Kidney tubule cell (primary cell): ENCODE measurements at regions not wholly inside any gene's neighbourhood (a gene's known extent, or its start where the extent isn't known, plus 50 kb on each side); places are given as distances from the start of the nearest gene placed in this dataset.

Experiments
- DNase-seq: peaks from one replicate; pipeline ENCODE4 v3.0.0-alpha.2; 2018; ENCODE audit warnings: low spot score

DNA sequence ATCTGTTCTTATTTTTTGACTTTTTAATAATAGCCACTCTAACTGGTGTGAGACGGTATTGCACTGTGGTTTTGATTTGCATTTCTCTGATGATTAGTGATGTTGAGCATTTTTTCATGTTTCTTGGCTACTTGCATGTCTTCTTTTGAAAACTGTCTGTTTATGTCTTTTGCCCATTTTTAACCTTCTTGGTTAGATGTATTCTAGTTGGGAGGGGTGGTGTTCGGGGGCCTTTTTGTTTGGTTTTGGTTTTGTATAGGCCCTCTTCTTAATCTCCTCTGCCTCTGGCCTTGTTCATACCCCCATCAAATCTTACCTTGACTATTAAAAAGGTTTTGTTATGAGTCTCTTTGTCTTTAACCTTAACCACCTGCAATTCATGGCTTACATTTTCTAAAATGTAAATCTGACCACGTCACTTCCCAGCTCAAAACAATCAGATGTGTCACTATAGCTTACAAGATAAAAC lies 107.8 kb upstream of the NR4A3 start:
- DNase-seq = no peak

DNA sequence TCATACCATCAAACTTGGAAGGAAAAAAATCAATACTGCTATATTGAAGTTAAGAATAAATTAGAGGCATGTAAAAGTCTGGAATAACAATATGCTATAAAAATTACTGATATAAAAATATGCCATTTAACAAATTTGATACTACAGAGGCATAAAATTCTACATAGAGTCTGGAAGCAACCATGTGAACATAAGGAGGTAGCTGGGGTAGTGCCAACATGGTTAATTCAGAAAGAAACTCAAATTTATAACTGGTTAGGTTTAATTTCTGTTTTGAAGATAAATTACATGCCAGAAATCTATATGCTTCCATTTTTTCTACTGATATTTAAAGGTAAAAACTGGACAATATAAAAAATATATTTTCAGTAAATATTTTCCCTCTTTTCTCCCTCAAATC lies 103.1 kb upstream of the NR4A3 start:
- no peak for DNase-seq

DNA sequence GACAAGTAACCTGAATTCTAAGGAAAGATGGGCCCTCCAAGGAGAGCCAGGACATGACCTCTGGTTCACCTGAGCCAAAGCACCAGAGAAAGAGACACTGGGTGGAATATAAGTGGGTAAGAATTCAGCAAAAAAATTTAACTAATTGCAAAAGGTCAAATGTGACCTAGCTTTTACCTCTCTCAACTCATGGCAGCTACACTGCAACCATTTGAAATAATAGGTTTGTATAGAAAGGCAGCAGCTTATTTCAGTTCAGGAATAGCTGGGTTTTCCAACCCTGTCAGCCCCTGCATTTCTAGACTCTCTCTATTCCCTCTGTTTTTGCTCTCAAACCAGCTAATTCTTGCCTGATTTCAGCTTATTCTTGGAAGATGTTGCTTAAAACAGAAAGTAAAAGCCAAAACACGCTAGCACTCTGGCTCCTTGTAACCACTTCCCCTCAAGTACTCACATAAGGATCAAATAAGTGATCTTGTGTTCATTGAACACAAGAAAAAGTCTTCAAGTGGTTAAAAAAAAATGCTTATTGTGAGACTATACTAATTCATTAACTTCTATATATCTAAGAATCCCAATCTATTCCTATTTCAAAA lies 101.1 kb upstream of the NR4A3 start:
- DNase-seq = no peak

DNA sequence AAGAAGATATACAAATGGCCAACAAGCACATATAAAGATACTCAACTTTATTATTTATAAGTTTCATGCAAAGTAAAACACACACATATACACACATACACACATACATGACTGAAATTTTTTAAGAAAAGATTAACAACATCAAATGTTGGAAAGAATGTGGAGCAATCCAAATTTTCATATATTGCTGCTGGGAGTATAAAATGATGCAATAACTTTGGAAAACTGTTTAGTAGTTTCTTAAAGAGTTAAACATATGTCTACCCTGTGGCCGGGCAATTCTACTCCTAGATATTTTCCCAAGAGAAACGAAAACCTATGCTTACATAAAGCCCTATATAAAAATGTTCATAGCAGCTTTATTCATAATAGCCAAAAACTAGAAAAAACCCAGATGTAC lies 99.8 kb upstream of the NR4A3 start:
- DNase-seq = no peak

DNA sequence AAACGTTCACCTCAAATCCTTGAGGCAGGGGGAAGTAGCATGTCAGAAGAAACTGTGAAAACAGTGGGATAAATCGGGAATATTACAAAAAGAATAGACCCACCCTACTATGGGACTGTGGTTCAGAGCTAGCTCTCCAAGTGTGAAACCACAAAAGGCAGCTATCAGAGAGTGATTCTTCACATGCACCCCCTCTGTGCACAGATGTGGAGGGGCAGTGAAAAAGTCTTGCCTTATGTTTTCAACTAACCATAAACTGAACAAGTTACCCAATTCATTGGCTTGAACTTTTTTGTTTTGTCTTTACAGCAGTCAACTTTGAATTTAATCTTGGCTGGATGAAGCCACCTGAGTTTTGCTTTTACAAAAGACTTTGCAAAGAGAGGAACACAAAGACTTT lies 98.8 kb upstream of the NR4A3 start:
- no peak for DNase-seq

DNA sequence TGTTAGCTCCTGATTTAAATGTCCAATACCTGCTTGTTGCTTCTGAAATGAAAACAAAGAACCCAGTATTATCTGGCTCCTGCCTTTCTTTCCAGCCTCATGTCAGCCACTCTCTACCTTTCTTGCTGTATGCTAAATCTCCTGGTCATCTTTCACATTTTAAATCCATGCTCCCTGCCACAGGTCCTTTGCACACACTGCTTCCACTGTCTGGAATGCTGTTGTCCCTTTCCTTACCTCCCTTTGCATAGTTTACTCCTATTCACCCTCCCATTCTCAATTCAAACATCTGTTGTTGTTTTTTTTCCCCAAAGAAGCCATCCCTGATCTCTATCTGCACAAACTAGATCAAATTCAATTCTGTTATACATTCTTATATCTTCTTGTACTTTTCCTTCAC lies 97.0 kb upstream of the NR4A3 start:
- DNase-seq = no peak

DNA sequence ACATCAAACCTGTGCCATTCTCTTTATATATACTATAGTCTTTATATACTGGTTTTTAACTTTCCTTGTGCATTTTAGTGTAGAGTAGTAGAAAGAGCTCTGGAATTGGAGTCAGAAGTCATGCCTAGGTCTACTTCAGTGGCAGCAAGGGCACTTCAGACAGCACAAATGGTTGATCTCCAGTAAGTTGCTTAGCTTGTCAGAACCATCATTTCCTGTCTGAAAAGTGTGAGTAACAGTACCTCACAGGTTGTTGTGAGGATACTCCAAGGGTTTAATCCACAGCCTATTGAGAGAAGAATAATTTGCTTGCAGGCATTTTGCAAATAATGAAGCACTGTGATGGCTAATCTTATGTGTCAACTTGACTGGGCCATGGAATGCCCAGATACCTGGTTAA lies 95.8 kb upstream of the NR4A3 start:
- peak; percentile 13 for DNase-seq

DNA sequence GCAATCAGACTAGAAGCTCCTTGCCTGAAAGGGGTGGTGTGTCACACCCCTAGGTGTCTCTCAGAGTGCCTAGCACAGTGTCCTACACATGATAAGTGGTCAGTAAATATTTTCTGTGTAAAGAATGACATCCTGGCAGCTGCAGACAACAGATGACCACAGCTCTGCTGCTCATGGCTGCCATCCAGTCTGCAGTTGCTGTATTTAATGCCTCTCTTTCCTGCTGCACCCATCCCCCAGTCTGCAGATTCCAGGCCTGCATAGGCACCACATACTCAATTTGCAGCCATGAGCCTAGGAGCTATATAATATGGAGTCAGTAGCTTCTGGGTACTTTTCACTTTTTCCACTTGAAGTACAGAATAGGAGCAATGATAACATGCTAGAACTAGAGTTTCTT lies 94.9 kb upstream of the NR4A3 start:
- no peak for DNase-seq

DNA sequence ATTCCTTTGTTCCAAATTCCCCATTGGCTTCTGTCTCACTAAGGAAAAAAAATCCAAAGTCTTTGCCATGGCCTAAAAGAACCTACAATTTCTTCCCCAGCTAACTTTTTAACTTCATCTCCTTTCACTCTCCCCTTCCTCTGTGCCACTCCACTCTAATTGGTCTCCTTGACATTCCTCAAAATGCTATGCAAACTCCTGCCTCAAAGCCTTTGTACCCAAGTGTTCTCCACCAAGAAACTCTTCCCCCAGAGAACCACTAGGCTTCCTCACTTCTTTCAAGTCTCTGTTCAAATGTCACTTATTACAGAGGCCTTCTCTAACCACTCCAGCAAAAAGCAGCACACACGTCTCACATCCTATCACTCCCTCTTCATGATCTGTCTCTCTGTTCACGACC lies 91.6 kb upstream of the NR4A3 start:
- DNase-seq = no peak

DNA sequence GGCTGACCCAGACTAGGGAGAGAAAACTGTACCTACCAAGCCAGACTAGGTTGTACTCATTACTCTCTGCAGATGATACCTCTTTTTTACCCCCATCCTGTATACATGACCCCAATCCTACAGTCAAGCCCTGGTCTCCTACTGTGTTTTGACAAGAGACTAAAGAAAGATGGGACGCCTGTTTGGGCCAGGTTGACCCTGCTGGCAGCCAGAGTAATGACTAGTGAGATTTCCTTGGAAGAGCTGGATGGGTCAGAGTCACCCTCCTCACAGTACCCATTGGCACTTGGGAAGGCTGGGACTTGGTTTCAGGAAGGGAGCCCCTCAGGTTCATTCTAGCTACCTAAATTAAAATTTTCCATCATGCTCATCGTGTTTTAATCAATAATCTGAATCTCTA lies 89.7 kb upstream of the NR4A3 start:
- no peak for DNase-seq

DNA sequence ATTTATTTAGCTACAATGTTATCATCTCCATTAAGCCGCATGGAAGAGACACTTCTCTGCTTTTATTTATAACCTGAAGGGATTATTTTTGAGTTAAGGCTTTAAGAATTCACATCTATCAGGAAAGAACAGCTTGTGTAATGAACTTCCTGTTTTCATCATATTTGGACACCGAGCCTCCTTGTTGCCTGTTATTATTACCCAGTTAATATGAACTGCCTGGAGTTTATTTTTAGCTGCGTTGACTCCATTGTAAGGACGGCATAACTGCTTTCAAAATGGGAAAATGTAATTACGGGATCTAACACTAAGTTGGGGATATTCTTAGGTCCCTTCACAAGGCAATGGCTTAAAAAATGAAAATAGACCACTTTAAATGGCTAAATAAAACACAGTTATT lies 89.0 kb upstream of the NR4A3 start:
- no peak for DNase-seq

DNA sequence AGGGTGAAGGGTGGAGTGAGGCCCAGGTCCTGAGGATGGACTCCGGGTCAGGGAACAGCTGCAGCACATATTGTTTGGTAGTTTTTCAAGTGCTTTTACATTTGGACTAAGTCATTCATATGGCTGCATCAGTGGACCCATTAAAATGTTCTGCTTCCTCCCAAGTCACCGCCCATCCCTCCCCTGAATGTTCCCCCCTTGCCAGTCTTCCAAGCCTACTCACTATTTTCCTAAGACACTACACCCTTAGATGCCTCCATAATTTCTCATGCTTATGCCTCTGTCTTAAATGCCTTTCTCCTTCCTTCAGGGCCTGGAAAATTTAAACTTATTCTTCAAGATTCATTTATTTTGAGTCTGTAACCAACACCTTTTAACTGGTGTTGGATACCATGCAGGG lies 86.6 kb upstream of the NR4A3 start:
- no peak for DNase-seq

DNA sequence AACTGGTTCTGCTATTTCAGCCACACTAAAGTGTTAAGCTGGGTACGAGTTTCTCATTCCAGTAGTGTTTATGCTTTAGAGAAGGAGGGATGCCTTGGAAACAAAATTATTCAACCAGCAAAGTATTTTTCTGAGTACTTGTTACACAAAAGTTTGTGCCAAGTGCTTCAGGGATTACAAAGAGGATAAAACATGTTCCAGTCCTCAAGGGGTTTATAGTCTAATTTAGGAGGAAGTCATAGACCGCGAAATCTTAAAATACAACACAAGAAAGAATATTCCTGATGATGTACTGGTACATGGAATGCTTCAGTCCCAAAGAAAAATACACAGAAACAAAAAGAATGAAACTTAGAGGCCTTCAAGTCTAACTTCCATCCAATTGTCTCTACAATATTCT lies 85.4 kb upstream of the NR4A3 start:
- DNase-seq = no peak

DNA sequence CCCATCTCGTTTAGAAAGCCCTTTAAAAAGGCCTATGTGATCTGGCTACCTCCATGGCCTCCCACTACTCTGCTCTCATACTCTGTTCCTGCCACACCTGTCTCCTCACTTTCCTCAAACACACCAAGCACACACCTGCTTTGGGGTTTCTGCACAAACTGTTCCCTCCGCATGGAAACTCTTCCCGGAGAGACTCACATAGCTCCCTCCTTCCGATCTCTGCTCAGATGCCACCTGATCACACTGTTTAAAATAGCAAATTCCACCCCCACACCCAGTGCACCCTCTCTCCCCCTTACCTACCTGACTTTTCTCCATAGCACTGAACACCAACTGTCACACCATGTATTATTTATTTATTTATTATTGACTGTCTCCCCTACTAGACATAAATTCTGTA lies 84.0 kb upstream of the NR4A3 start:
- DNase-seq = no peak

DNA sequence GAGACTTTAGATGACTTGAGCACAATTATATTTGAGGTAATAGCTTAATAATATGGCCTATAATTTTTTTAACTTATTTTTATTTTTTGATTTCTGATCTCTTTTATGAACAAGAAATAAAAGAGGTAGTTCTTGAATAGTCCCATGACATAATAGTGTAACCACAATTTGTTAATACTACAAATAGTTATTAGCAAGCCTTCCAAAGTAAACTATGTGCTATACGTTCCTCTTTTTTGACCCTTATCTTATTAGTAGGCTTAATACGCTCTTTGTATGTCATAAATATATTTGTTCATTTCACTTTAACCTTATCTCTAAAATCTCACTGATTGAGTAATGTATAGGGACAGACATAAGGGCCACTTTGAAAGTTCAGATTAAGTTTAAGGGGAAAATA lies 78.7 kb upstream of the NR4A3 start:
- no peak for DNase-seq

DNA sequence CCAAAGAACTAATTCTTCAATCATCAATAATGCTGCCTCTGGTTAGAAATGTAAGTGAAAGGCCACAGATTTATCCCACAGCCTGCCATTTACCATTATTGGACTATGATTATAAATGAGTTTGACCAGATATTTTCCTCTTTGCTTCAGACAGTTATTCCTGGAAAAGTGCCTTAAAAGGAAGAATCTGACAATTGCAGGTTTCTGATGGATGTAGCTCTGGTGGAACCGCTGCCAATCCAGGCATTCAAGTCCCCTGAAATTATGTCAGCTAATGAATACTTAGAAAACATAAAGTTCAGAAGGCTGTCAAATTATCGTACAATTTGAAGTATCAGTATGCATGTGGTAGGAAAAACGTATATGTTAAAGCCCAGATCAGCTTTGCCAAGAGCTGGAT lies 78.2 kb upstream of the NR4A3 start:
- no peak for DNase-seq

DNA sequence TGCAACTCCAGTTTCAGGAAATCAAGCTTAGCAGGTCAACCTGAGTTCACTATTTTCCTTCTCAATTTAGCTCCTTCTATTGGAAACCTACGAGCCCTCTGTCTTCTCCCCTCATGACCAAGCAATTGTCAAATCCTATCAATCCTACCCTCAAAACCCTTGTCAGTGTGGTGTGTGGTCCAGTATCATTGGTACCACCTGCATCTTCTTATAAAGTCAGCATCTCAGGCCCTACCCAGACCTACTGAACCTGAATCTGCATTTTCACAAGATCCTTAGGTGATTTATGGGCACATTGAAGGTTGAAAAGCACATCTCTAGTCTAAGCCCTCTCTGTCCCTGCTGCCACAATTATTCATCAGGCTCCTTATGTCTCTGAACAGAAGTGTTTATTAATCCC lies 77.6 kb upstream of the NR4A3 start:
- no peak for DNase-seq

DNA sequence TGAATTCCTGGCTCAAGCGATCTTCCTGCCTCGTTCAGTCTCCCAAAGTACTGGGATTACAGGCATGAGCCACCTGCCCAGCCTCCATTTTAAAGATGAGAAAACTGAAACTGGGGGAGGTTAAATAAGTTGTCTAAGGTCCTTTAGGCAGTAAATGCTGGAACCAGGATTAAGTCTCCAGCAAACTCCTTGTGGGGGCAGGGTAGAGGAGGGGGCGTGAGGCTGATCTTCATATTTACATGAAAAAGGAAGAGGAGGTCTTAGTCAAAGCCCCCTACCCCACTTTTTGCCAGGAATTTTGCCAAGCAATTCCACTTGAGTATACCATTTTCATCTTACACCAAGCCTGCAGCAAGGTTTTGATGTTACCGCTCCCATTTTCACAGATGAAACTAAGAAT lies 76.6 kb upstream of the NR4A3 start:
- DNase-seq = no peak

DNA sequence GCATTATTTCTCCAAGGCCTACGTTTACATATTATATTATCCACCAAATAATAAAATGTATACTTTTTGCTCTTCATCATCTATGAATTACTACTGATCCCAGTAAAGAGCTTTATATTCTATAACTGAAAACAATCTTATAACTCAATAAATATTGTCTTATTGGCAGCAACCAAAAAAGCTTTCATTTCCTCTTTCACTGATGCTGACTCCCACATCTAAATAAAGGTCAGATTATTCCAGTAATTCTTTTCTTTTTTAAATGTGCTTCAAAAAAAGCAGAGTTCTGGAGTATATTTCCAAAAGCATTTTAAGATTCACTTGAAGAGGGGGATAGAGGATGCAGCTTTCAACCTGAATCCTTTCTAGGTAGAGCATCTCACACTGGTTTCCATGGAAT lies 75.3 kb upstream of the NR4A3 start:
- no peak for DNase-seq

DNA sequence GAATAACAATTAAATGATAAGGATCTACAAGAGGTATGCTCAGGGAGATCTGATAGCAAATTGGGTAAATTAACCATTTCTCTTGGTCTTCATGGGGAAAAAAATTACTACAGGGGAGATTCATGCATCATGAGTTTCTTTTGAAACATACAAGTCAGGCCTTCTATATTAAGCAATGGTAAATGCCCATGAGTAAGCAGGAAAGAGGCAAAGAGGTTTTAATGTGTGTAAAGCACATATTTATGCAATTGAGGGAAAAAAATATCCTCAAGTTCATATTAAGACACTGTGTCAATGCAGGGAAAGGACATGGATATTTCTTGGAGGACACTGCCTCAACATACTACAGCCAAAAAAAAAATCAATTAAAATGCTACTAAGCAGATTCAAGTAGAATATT lies 73.4 kb upstream of the NR4A3 start:
- peak; percentile 23 for DNase-seq

DNA sequence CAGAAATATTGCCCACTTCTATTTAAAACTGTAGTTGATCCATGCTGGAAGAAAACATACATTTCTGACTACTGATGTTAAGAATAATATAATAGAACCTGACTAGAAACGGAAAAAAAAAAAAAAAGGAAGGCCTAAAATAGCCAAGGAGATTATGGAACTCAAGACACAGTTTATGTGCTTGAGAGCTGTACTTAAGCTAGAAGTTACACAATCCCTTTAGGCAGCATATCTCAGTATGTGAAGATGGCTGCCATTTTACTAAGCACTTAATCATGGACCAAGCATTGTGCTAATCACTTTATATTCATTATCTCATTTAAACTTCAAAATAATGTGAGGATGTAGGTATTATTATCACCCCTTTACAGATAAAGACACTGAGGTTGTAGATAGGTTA lies 73.0 kb upstream of the NR4A3 start:
- DNase-seq = no peak

DNA sequence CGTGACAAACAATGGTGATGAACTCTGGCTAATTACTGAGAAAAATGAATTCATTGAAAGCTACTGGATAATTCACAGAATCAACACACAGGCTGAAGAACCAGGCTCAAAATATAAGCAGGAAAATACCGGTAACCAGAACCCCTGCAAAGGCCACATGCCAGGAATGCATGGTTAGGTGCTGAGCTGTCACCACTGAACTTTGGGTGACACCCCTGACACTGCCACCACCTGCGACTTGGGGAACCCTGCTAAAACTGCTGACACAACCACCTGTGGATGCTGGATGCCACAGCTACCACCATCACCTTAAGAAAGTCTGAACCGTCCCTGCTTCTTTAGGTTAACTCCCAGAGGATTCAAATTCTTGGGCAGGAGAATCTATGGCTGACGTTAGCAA lies 72.0 kb upstream of the NR4A3 start:
- DNase-seq = peak; percentile 81

DNA sequence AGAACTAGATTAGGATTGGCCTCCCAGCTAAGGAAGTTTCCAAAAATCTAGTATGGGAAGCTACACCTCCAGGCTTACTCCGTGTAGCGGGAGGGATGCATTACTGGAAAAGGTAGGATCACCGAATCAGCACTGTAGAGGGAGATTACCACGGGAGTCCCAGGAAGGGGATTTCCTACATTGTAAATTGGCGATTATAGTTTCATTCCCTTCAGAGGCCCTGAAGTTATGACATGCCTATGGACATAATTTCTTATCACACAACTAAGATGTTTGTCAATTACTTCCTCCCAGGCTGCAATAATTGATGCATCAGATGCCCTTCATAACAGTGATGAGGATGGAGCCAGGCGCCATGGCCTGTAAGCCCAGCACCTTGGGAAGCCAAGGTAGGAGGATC lies 71.2 kb upstream of the NR4A3 start:
- DNase-seq = no peak

DNA sequence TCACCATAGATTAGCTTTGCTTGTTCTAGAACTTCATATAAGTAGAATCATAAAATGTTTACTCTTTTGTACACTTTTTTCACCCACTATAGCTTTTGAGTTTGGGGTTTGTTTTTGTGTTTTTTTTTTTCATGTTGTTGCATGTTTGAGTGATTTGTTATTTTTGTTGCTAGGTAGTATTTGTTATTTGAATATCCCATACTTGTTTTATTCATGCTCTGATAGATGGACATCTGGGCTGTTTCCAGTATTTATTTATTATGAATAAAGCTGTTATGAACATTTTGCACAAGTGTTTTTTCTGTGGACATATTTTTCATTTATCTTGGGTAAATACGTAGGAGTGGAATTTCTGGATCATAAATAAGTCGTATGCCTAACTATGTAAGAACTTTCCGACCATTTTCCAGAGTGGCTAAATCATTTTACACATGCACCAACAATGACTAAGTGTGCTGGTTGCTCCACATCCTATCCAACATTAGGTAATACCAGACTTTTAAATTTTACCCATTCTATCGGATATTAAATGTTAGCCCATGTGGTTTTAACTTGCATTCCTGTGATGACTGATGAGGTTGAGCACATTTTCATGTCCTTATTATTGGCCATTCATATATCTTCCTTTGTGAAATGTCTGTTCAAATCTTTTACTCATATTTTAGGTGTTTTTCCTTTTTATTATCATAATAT lies 69.1 kb upstream of the NR4A3 start:
- peak; percentile 93 for DNase-seq
